ENCODE measurements at regions not wholly inside any gene's neighbourhood (a gene's known extent, or its start where the extent isn't known, plus 50 kb on each side); places are given as distances from the start of the nearest gene placed in this dataset.

- TF ChIP-seq CTCF (IDR thresholded peaks at IDR 0.05; ENCODE audit: low read depth, low read length) (no peak), EZH2phosphoT487 (IDR thresholded peaks at IDR 0.05; ENCODE audit: low read depth) (no peak)
These were observed 186.4 kb downstream of the BCOR start for GRCh38 chrX:39911278-39911897.

Data from OCI-LY3 (cell line).